Panc1 (cell line): ENCODE measurements at regions not wholly inside any gene's neighbourhood (a gene's known extent, or its start where the extent isn't known, plus 50 kb on each side); places are given as distances from the start of the nearest gene placed in this dataset.

Experiments
- ATAC-seq: fragments of 200-7000 bp; cut with Tn5 transposase; 2 replicates; pipeline ENCODE4 v1.9.1; 2020; ENCODE audit warnings: mild to moderate bottlenecking, moderate library complexity
- BruUV-seq: library from RNA; stranded (reverse); fragments of 400-500 nt; replicated peaks from 2 replicates; lab custom pipeline; 2021; lab: Mats Ljungman, UMichigan
- CTCF ChIA-PET: fragments of 300-600 bp; sonication (Branson Sonifier 250); formaldehyde crosslinking; loops from one replicate; lab custom pipeline; 2022; ENCODE audit warnings: antibody characterized with exemption; lab: Charles Lee
- POLR2A ChIA-PET: fragments of 300-600 bp; sonication (Branson Sonifier 250); formaldehyde crosslinking; loops from one replicate; lab custom pipeline; 2022; ENCODE audit warnings: antibody characterized with exemption; lab: Charles Lee
- DNase-seq: peaks from one replicate; pipeline ENCODE4 v3.0.0-alpha.2; 2010; ENCODE audit warnings: low read depth, low spot score
- H3K27ac ChIP-seq: 2 replicates; pipeline ENCODE4 v1.5.1; 2011; ENCODE audit warnings: mild to moderate bottlenecking, low read length, inconsistent platforms
- H3K27me3 ChIP-seq: fragments of 200-500 bp; sonication (Bioruptor generic); 2 replicates; pipeline ENCODE4 v1.6.0; 2014; ENCODE audit warnings: low read length, inconsistent platforms; ENCODE audit not compliant: control insufficient read depth, insufficient read depth
- H3K36me3 ChIP-seq: fragments of 200-500 bp; sonication (Bioruptor generic); 2 replicates; pipeline ENCODE4 v1.5.1; 2014; ENCODE audit warnings: inconsistent platforms, mild to moderate bottlenecking, low read length, moderate library complexity; ENCODE audit not compliant: control insufficient read depth, insufficient read depth
- H3K4me1 ChIP-seq: 2 replicates; pipeline ENCODE4 v1.5.1; 2011; ENCODE audit warnings: inconsistent platforms, mild to moderate bottlenecking, low read length, moderate library complexity; ENCODE audit not compliant: control insufficient read depth, insufficient read depth
- H3K4me3 ChIP-seq, 2 experiments: 2 replicates each; pipeline ENCODE4 v1.5.1; 2011 to 2012; ENCODE audit warnings: low read depth in 2 of 2, low read length in 2 of 2, mild to moderate bottlenecking in 2 of 2, inconsistent platforms in 1 of 2, moderate library complexity in 1 of 2
- H3K9me3 ChIP-seq: fragments of 200-500 bp; sonication (Bioruptor generic); 2 replicates; pipeline ENCODE4 v1.5.1; 2014; ENCODE audit warnings: low read depth, mild to moderate bottlenecking, inconsistent platforms, low read length, moderate library complexity; ENCODE audit not compliant: control insufficient read depth, insufficient read depth
- CTCF ChIP-seq: fragments of 450-650 bp; IDR thresholded peaks from 2 replicates; pipeline ENCODE4 v1.5.1; 2017; ENCODE audit warnings: mild to moderate bottlenecking
- POLR2AphosphoS5 ChIP-seq: IDR thresholded peaks from 2 replicates; pipeline ENCODE4 v1.6.1; 2012; ENCODE audit warnings: mild to moderate bottlenecking, low read depth, low read length, moderate library complexity
- REST ChIP-seq, 2 experiments: IDR thresholded peaks; 2 replicates each; pipeline ENCODE4 v1.6.1; 2011 to 2012; ENCODE audit warnings: low read depth in 2 of 2, control low read depth in 1 of 2, low read length in 1 of 2, mild to moderate bottlenecking in 1 of 2, moderate library complexity in 1 of 2; ENCODE audit not compliant: insufficient read depth in 1 of 2
- SIN3A ChIP-seq: IDR thresholded peaks from 2 replicates; pipeline ENCODE4 v1.6.1; 2012; ENCODE audit warnings: low read depth, mild to moderate bottlenecking, low read length, moderate library complexity, borderline replicate concordance; ENCODE audit not compliant: insufficient read depth
- TCF7L2 ChIP-seq: IDR thresholded peaks from 2 replicates; pipeline ENCODE4 v1.6.1; 2011; ENCODE audit warnings: mild to moderate bottlenecking, low read depth, low read length, inconsistent platforms
- in situ Hi-C: cut with HindIII; loops from 2 replicates; pipeline ENCODE4 v1.10.0; 2016; ENCODE audit warnings: low sequenced_read_pairs, low pct_unique_long_range_greater_than_20kb
- intact Hi-C: fragments of 100-400 bp; cut with micrococcal nuclease; formaldehyde crosslinking; loops from one replicate; pipeline ENCODE4 v1.10.0; 2022; ENCODE audit not compliant: unreplicated experiment

GRCh38 chr12:83388551-83388950, 701.8 kb downstream of the TMTC2 start:
- ChIA-PET CTCF (no interaction called here), POLR2A (interaction anchor here (0.6 kb wide), 1 partner anchor 341 kb away, joined by 3 read pairs; no protein-coding TSS in a partner anchor)
- Histone ChIP-seq H3K4me3 (no peak overlapping the region), H3K27ac (no peak overlapping the region), H3K9me3 (no peaks in the 10 kb centered on the region), H3K27me3 (no peaks in the 10 kb centered on the region), H3K36me3 (no peaks in the 10 kb centered on the region), H3K4me1 (no peaks in the 10 kb centered on the region)
- intact Hi-C loops, result no loop called here
- in situ Hi-C loops, result no loop called here
- no peak for ATAC-seq
- TF ChIP-seq POLR2AphosphoS5 (no peak), REST (IDR thresholded peaks at IDR 0.05; ENCODE audit: insufficient read depth in 1 of 2, low read depth in 2 of 2, low read length in 1 of 2) (no peak), TCF7L2 (no peak), SIN3A (no peak), CTCF (no peak)
- no TSS peak for BruUV-seq
- no peak for DNase-seq

DNA sequence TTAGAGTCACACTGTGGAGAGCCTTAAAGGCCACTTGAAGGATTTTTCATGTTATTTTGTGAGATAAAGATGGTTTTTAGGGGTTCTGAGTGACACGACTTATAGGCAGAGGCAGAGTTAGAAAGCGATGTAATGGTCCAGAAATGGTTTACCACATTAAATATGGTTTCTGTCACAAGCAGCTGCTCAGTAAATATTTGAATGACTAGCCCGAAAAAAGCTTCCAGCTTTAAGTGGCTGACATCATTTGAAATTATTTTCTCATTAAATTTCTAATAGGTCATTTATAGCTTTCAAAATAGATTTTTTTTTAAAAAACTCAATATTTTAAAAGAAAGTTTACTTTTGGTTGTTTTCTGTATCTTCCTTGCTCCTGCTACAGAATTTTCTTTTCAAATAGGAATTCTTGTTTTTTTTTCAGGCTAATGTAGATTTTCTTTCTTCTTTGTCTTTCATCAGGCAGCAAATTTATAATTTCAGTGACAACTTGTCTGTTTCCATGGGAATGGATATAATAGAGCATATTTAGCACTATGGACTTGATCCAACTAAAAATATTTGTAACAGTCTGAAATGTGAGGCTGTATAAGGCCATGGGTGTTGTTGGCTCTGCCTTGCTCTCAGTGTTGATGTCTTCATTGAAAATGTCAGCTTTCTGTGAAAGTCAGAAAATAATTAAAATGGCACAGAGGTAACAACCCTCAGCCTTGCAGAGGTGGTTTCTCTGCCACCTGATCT, 700.0 kb downstream of the TMTC2 start:
- H3K27ac ChIP-seq, result no peak overlapping the region
- H3K4me3 ChIP-seq, result no peak overlapping the region
- POLR2A ChIA-PET, result no interaction called here
- no peaks in the 10 kb centered on the region for H3K9me3 ChIP-seq
- no peak for ATAC-seq
- in situ Hi-C loops, result no loop called here
- intact Hi-C loops, result no loop called here
- TF ChIP-seq SIN3A, result no peak
- TF ChIP-seq POLR2AphosphoS5, result no peak
- no peak for TF ChIP-seq REST (IDR thresholded peaks at IDR 0.05; ENCODE audit: insufficient read depth in 1 of 2, low read depth in 2 of 2, low read length in 1 of 2)
- TF ChIP-seq TCF7L2, result no peak
- TF ChIP-seq CTCF, result no peak
- H3K36me3 ChIP-seq, result no peaks in the 10 kb centered on the region
- H3K4me1 ChIP-seq, result no peaks in the 10 kb centered on the region
- BruUV-seq, result no TSS peak
- no peaks in the 10 kb centered on the region for H3K27me3 ChIP-seq
- CTCF ChIA-PET, result no interaction called here
- DNase-seq, result no peak
